Natural killer cell (primary cell): ENCODE measurements at regions not wholly inside any gene's neighbourhood (a gene's known extent, or its start where the extent isn't known, plus 50 kb on each side); places are given as distances from the start of the nearest gene placed in this dataset.

ENCODE experiments used
- ATAC-seq, 3 donors: fragments of 150-1000 bp in 2 of 3; fragments of 200-7000 bp in 1 of 3; cut with Tn5 transposase; 1 replicate in 1 of 3; 2 replicates in 2 of 3; pipeline ENCODE4 v1.10.0; 2021; ENCODE audit warnings: mild to moderate bottlenecking in 2 of 3, moderate library complexity in 2 of 3
- DNase-seq, 2 donors: peaks; one replicate each; pipeline versions ENCODE4 v3.0.0 to v3.0.0-alpha.2; 2013 to 2021; ENCODE audit warnings: mixed read lengths in 1 of 2
- H3K27ac ChIP-seq: one replicate; pipeline ENCODE4 v1.5.1; 2013; ENCODE audit warnings: mild to moderate bottlenecking, low read length
- H3K27me3 ChIP-seq: one replicate; pipeline ENCODE4 v1.6.1; 2013; ENCODE audit warnings: low read length; ENCODE audit not compliant: control insufficient read depth, insufficient read depth
- H3K36me3 ChIP-seq: one replicate; pipeline ENCODE4 v1.6.1; 2013; ENCODE audit warnings: low read length; ENCODE audit not compliant: control insufficient read depth, insufficient read depth
- H3K4me1 ChIP-seq: one replicate; pipeline ENCODE4 v1.6.1; 2013; ENCODE audit warnings: low read length; ENCODE audit not compliant: control insufficient read depth, insufficient read depth
- H3K4me3 ChIP-seq: one replicate; pipeline ENCODE4 v1.5.1; 2013; ENCODE audit warnings: low read length
- H3K9me3 ChIP-seq: one replicate; pipeline ENCODE4 v1.6.1; 2013; ENCODE audit warnings: low read length; ENCODE audit not compliant: control insufficient read depth, insufficient read depth
- H3K27ac Mint-ChIP-seq, 2 donors: one replicate each; pipeline ENCODE4 v1.8.0; 2022; ENCODE audit warnings: mild to moderate bottlenecking in 2 of 2, mixed read lengths in 2 of 2, moderate library complexity in 1 of 2
- H3K27me3 Mint-ChIP-seq, 2 donors: one replicate each; pipeline ENCODE4 v1.8.0; 2022; ENCODE audit warnings: low read depth in 2 of 2, mixed read lengths in 2 of 2
- H3K36me3 Mint-ChIP-seq: one replicate; pipeline ENCODE4 v1.8.0; 2022; ENCODE audit warnings: mixed read lengths
- H3K4me1 Mint-ChIP-seq, 2 donors: one replicate each; pipeline ENCODE4 v1.8.0; 2022; ENCODE audit warnings: mixed read lengths in 2 of 2
- H3K4me3 Mint-ChIP-seq: one replicate; pipeline ENCODE4 v1.8.0; 2022; ENCODE audit warnings: mild to moderate bottlenecking, moderate library complexity, mixed read lengths
- H3K9me3 Mint-ChIP-seq, 2 donors: one replicate each; pipeline ENCODE4 v1.8.0; 2022; ENCODE audit warnings: mixed read lengths in 2 of 2
- CTCF ChIP-seq: fragments of 200-600 bp; IDR thresholded peaks from one replicate; pipeline ENCODE4 v1.8.0; 2022; ENCODE audit warnings: antibody characterized with exemption
- WGBS: methylation state at CpG from one replicate; pipeline ENCODE4 v1.1.7; 2013; ENCODE audit warnings: missing lambda C conversion rate; ENCODE audit not compliant: insufficient coverage; 5-methylcytosine and 5-hydroxymethylcytosine counted together
- intact Hi-C: fragments of 100-400 bp; cut with micrococcal nuclease; formaldehyde crosslinking; loops from one replicate; pipeline ENCODE4 v1.14.2; 2022

- Mint-ChIP-seq H3K9me3 (peaks cover 2 to 3% of the 10 kb centered on the region in 2 donors), H3K4me1 (no peaks in the 10 kb centered on the region), H3K27ac (no peak overlapping the region), H3K36me3 (no peaks in the 10 kb centered on the region), H3K27me3 (no peaks in the 10 kb centered on the region), H3K4me3 (no peak overlapping the region)
- DNase-seq (no peak), ATAC-seq (no peak)
- no peaks in the 10 kb centered on the region for H3K27me3 ChIP-seq
- WGBS, result 75% methylated on average over 3 of the region's 3 CpGs
- H3K4me3 ChIP-seq, result no peak overlapping the region
- intact Hi-C loops, result no loop called here
- no peak overlapping the region for H3K27ac ChIP-seq
- no peaks in the 10 kb centered on the region for H3K36me3 ChIP-seq
- H3K9me3 ChIP-seq, result no peaks in the 10 kb centered on the region
- no peak for TF ChIP-seq CTCF
- no peaks in the 10 kb centered on the region for H3K4me1 ChIP-seq
These were observed 102.9 kb upstream of the WDR72 start for GRCh38 chr15:53862386-53862785.

GRCh38 chr15:53861792-53862191, 102.3 kb upstream of the WDR72 start:
- no peak overlapping the region for H3K27ac Mint-ChIP-seq
- no peaks in the 10 kb centered on the region for H3K4me1 Mint-ChIP-seq
- 86% methylated on average over 2 of the region's 2 CpGs for WGBS
- Histone ChIP-seq H3K36me3 (no peaks in the 10 kb centered on the region), H3K9me3 (no peaks in the 10 kb centered on the region), H3K4me3 (no peak overlapping the region), H3K27ac (no peak overlapping the region), H3K4me1 (no peaks in the 10 kb centered on the region), H3K27me3 (no peaks in the 10 kb centered on the region)
- DNase-seq (no peak), ATAC-seq (no peak)
- no peak for TF ChIP-seq CTCF
- H3K36me3 Mint-ChIP-seq, result no peaks in the 10 kb centered on the region
- H3K9me3 Mint-ChIP-seq, result peaks cover 2 to 3% of the 10 kb centered on the region in 2 donors
- no peaks in the 10 kb centered on the region for H3K27me3 Mint-ChIP-seq
- intact Hi-C loops, result no loop called here
- H3K4me3 Mint-ChIP-seq, result no peak overlapping the region

- H3K4me1 ChIP-seq, result no peaks in the 10 kb centered on the region
- Mint-ChIP-seq H3K27ac (no peak overlapping the region), H3K4me1 (no peaks in the 10 kb centered on the region), H3K27me3 (no peaks in the 10 kb centered on the region), H3K36me3 (no peaks in the 10 kb centered on the region), H3K4me3 (no peak overlapping the region), H3K9me3 (peaks cover 7 to 16% of the 10 kb centered on the region in 2 donors)
- H3K4me3 ChIP-seq, result no peak overlapping the region
- TF ChIP-seq CTCF, result no peak
- 85% methylated on average over 7 of the region's 7 CpGs for WGBS
- ATAC-seq (no peak), DNase-seq (no peak)
- intact Hi-C loops, result no loop called here
- H3K27ac ChIP-seq, result no peak overlapping the region
- no peaks in the 10 kb centered on the region for H3K36me3 ChIP-seq
- H3K9me3 ChIP-seq, result no peaks in the 10 kb centered on the region
- no peaks in the 10 kb centered on the region for H3K27me3 ChIP-seq
These were observed 91.8 kb upstream of the WDR72 start for GRCh38 chr15:53851110-53851848.

- intact Hi-C loops, result no loop called here
- H3K36me3 Mint-ChIP-seq, result no peaks in the 10 kb centered on the region
- Histone ChIP-seq H3K27ac (no peak overlapping the region), H3K4me3 (no peak overlapping the region), H3K36me3 (no peaks in the 10 kb centered on the region), H3K27me3 (no peaks in the 10 kb centered on the region), H3K9me3 (no peaks in the 10 kb centered on the region), H3K4me1 (no peaks in the 10 kb centered on the region)
- DNase-seq (no peak), ATAC-seq (no peak)
- peaks cover 5 to 13% of the 10 kb centered on the region in 2 donors for H3K9me3 Mint-ChIP-seq
- H3K27me3 Mint-ChIP-seq, result no peaks in the 10 kb centered on the region
- no peaks in the 10 kb centered on the region for H3K4me1 Mint-ChIP-seq
- no peak overlapping the region for H3K4me3 Mint-ChIP-seq
- WGBS, result no CpG with 5 or more reads among the region's 2 CpGs
- TF ChIP-seq CTCF, result no peak
- no peak overlapping the region for H3K27ac Mint-ChIP-seq
These were observed 88.3 kb upstream of the WDR72 start for GRCh38 chr15:53847745-53848144.
